GM12874 (cell line): ENCODE measurements at regions not wholly inside any gene's neighbourhood (a gene's known extent, or its start where the extent isn't known, plus 50 kb on each side); places are given as distances from the start of the nearest gene placed in this dataset.

ENCODE experiments used
- TF ChIP-seq, protein P1 (sequence below): IDR thresholded peaks from 2 replicates; pipeline ENCODE4 v1.5.1; 2011; ENCODE audit warnings: low read depth, mild to moderate bottlenecking, control low read depth, low read length, moderate library complexity; ENCODE audit not compliant: insufficient read depth

DNA sequence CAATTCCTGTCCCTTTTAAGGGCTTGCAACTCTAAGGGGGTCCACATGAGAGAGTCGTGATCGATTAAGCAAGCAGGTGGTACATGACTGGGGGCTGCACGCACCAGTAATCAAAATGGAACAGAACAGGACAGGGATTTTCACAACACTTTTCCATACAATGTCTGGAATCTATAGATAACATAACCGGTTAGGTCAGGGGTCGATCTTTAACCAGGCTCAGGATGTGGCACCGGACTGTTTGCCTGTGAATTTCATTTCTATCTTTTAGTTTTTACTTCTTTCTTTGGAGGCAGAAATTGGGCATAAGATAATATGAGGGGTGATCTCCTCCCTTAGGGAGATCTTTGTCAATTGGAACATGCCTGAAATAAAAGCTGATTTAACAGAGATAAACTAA, 370.1 kb downstream of the IPMK start:
- TF ChIP-seq, protein P1, sequence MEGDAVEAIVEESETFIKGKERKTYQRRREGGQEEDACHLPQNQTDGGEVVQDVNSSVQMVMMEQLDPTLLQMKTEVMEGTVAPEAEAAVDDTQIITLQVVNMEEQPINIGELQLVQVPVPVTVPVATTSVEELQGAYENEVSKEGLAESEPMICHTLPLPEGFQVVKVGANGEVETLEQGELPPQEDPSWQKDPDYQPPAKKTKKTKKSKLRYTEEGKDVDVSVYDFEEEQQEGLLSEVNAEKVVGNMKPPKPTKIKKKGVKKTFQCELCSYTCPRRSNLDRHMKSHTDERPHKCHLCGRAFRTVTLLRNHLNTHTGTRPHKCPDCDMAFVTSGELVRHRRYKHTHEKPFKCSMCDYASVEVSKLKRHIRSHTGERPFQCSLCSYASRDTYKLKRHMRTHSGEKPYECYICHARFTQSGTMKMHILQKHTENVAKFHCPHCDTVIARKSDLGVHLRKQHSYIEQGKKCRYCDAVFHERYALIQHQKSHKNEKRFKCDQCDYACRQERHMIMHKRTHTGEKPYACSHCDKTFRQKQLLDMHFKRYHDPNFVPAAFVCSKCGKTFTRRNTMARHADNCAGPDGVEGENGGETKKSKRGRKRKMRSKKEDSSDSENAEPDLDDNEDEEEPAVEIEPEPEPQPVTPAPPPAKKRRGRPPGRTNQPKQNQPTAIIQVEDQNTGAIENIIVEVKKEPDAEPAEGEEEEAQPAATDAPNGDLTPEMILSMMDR = no peak

DNA sequence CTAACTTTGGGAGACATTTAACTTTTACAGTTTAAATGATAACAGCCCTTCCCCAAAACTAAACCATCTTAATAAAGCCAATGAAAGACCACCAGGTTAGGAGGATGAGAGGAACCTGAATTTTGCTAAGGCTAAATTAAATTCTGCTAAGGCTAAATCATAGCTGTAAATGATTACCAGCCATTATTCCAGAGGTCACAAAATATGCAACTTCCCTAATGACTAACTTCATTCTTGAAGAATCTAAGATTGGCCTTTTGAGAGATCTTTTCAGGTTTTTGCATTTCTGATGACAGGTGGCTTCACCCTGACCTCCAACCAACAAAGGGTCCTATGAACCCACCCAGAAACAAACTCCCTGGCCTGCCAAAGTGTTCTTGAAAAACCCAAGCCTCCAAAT, 373.3 kb downstream of the IPMK start:
- TF ChIP-seq, protein P1 = no peak

DNA sequence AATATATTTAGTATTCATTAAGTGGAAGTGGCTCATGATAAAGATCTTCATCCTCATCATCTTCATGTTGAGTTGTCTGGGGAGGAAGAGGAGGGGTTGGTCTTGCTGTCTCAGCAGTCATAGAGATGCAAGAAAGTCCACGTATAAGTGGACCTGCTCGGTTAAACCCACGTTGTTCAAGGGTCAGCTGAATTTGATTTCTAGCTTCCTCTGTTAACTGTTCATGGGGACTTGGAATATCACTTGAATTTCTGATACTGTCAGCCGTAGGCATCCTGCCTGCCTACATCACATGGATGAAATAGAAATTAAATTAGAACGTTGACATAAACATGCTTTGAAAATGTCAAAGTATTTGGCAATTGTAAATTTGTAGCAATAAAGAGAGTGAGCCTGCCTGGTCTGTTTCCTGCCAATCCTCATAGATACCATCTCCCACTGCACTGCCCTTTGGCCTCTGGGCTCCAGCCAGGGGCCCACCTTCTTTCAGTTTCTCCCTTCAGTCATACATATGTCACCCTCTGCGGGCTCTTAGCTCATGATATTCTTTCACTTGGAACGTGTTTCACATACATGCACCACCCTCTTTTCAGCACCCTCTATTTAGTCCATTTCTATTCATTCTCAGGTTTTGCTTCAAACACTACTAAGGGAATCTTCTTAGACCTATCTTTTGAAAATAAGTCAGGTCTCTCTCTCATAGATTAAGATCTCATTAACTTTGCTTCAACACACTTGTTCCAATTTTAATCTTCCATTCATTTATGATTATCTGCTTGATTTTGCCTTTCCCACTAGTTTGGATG, 376.3 kb downstream of the IPMK start:
- TF ChIP-seq, protein P1 = no peak

DNA sequence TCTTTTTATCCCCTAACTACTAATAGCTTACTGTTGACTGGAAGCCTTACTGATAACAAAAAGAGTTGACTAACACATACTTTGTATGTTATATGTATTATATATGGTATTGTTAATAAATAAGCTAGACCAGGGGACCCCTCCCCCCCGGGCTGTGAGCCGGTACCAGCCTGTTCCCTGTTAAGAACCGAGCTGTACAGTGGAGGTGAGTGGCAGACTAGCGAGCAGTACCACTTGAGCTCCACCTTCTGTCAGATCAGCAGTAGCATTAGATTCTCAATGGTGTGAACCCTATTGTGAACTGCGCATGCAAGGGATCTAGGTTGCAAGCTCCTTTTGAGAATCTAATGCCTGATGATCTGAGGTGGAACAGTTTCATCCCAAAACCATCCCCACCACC, 377.0 kb downstream of the IPMK start:
- TF ChIP-seq, protein P1 = no peak

DNA sequence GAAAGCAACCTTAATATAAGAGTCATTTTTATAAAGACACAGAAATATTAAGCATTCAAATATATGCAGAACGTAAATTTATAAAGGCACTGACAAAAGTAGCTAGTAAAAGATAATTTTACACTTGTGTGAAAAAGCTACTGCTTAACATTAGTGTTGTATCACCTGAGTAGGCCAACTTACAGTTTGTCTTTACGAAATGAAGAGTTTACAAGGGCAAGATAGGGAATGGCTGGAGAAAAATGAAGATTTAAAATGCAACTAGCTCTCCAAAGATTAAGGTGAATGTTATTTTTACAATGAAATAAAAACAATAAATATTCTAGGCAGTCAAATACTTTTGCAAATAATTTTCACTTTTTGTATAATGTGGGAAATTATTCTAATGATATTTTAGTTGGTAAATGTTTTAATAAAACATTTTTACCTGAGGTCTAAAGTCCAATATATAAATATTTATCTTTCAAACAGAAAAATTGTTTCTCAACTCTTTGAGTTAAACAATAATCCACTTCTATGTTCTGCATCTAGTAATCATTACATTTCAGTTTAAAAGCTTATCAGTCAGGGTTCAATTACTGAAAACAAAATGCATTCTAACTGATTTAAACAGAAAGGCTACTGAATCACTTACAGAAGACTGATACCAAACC, 382.6 kb downstream of the IPMK start:
- TF ChIP-seq, protein P1 = no peak

DNA sequence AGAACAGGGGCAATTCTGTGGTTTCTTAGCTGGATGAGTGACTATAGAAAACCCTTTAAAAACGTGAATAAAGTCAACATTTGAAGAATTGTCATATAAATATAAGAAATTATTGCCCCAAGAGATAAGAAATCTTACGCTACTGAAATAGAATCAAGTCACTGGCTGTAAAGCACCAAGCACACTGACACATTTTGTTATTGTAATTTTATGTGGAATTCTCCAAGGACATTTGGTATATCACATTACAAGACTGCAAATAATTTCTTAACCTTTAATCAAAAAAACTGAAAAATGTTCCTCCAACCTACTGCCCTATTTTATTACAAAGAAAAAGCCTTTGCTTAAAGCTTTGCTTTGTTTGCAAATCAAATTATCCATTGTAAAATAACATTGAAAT, 383.3 kb downstream of the IPMK start:
- TF ChIP-seq, protein P1 = no peak

DNA sequence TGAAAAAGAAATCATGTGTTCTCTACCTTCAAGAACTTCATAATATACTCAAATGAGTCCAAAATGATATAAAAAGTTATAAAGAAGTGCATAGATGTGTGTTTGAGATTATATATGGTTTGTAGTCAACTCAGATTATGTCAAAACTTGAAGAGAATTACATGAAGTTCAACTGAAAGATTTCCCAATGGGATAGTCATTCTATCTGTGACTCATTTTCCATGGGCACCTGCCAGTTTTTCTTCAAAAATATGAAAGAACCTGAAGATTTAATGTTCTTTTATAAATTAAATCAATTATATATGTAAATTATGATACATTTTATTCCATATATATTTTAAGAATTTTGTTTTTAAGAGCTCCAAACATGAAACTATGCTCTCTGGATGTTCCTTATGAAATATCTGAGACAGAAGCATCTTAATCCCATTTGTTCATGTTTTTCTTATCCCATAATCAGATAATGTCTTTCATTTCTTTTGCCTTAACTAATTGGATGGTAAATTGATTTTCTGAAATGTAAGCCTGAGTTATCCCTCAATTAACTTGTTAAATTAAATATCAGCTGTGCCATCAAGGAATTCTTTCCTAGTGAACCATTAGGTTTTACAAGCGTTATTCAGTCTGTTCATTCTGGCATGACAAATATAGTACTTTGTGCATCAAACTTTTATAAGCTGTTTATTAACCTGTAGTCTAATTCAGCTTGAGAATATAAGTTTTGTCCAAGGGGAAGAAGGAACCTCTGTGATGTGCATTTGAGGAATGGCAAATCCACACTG, 387.1 kb downstream of the IPMK start:
- TF ChIP-seq, protein P1 = no peak
